ENCODE measurements at regions not wholly inside any gene's neighbourhood (a gene's known extent, or its start where the extent isn't known, plus 50 kb on each side); places are given as distances from the start of the nearest gene placed in this dataset.

GRCh38 chr3:94996743-94997142 is 933.9 kb downstream of the NSUN3 start:
- TF ChIP-seq CTCF (IDR thresholded peaks at IDR 0.05) (no peak), POLR2AphosphoS5 (IDR thresholded peaks at IDR 0.05) (no peak)

All from stomach (tissue), 4 donors.